ENCODE measurements at regions not wholly inside any gene's neighbourhood (a gene's known extent, or its start where the extent isn't known, plus 50 kb on each side); places are given as distances from the start of the nearest gene placed in this dataset.

- Histone ChIP-seq H3K27me3 (no peaks in the 10 kb centered on the region), H3K36me3 (no peaks in the 10 kb centered on the region), H3K4me3 (ENCODE audit: low read depth, low read length) (no peak overlapping the region), H3K9me3 (no peaks in the 10 kb centered on the region; the same call in 1 of the 2 replicates), H3K4me1 (no peaks in the 10 kb centered on the region)
- TF ChIP-seq, protein P1, sequence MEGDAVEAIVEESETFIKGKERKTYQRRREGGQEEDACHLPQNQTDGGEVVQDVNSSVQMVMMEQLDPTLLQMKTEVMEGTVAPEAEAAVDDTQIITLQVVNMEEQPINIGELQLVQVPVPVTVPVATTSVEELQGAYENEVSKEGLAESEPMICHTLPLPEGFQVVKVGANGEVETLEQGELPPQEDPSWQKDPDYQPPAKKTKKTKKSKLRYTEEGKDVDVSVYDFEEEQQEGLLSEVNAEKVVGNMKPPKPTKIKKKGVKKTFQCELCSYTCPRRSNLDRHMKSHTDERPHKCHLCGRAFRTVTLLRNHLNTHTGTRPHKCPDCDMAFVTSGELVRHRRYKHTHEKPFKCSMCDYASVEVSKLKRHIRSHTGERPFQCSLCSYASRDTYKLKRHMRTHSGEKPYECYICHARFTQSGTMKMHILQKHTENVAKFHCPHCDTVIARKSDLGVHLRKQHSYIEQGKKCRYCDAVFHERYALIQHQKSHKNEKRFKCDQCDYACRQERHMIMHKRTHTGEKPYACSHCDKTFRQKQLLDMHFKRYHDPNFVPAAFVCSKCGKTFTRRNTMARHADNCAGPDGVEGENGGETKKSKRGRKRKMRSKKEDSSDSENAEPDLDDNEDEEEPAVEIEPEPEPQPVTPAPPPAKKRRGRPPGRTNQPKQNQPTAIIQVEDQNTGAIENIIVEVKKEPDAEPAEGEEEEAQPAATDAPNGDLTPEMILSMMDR (IDR thresholded peaks at IDR 0.05; ENCODE audit: low read depth, low read length): no peak
- DNase-seq: no peak
Measured at GRCh38 chr21:16789636-16790035, 723.2 kb upstream of the CXADR start.

DNA sequence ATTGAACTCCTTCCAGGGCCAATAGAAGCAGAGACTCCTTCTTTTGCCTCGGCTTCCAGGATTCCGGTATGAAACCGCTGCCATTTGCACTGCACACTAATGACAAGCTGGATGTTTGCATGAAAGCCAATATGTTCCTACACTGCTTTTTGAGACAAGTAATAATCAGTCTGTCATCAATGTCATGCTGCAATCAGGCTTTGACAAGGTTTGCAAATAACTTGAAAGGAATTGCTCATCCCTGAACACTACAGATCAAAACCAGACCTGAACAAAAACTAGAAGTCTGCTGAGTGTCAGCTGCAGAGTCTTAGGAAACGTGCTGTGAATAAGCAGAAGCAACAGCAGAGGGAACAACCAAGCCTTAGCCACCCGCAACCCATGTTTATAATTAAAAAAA, 720.7 kb upstream of the CXADR start:
- DNase-seq: no peak
- H3K36me3 ChIP-seq: no peaks in the 10 kb centered on the region
- H3K4me1 ChIP-seq: 0 out of 2 replicates have a peak, but pooled peaks cover 3% of the 10 kb centered on the region
- no peaks in the 10 kb centered on the region; the same call in 1 of the 2 replicates for H3K9me3 ChIP-seq
- TF ChIP-seq, protein P1 (IDR thresholded peaks at IDR 0.05; ENCODE audit: low read depth, low read length): no peak
- no peak overlapping the region for H3K4me3 ChIP-seq (ENCODE audit: low read depth, low read length)
- no peaks in the 10 kb centered on the region for H3K27me3 ChIP-seq

GRCh38 chr21:16794950-16795349, 717.9 kb upstream of the CXADR start:
- Histone ChIP-seq H3K9me3 (no peaks in the 10 kb centered on the region; the same call in 1 of the 2 replicates), H3K4me3 (ENCODE audit: low read depth, low read length) (no peak overlapping the region), H3K4me1 (0 out of 2 replicates have a peak, but pooled peaks cover 6% of the 10 kb centered on the region), H3K36me3 (no peaks in the 10 kb centered on the region), H3K27me3 (no peaks in the 10 kb centered on the region)
- DNase-seq: no peak
- TF ChIP-seq, protein P1 (IDR thresholded peaks at IDR 0.05; ENCODE audit: low read depth, low read length): no peak

DNA sequence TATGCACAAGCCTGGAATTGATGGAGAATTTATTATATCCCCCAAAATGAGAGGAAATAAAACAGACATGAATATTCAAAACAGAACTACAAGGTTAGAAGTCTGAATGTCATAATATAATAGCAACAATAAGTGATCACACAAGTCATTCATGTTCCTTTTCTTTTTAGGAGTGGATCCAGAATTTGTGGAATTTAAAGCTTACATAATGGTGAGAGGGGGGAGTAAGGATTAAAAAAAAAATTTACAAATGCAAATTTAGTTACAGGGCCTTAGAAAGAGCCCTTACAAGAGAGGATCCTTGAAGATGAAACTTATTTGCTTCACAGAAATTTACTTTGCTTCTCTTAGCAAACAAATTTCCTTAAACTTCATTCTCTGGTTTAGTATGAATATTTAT, 716.1 kb upstream of the CXADR start:
- H3K27me3 ChIP-seq: no peaks in the 10 kb centered on the region
- TF ChIP-seq, protein P1 (IDR thresholded peaks at IDR 0.05; ENCODE audit: low read depth, low read length): no peak
- 0 out of 2 replicates have a peak, but pooled peaks cover 6% of the 10 kb centered on the region for H3K4me1 ChIP-seq
- no peaks in the 10 kb centered on the region for H3K36me3 ChIP-seq
- no peaks in the 10 kb centered on the region; the same call in 1 of the 2 replicates for H3K9me3 ChIP-seq
- no peak for DNase-seq
- no peak overlapping the region for H3K4me3 ChIP-seq (ENCODE audit: low read depth, low read length)

DNA sequence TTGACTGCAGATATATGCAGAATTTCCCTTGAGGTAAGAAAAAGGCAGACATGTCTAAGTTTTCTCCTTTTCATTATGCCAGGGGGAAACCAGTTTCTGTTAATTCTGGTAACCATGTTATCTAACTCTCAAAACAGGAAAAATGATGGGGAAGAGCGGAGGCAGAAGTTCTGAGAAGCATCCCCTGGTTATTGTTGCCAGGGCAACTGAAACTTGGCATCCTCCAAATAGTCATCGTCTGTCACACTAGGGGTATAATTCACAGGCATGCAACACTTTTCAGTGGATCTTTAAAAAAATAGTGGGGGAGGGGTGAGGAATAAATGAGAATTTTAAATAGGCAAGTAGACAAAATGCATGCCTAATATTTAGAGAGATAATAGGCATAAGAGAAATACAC, 715.3 kb upstream of the CXADR start:
- Histone ChIP-seq H3K4me1 (0 out of 2 replicates have a peak, but pooled peaks cover 6% of the 10 kb centered on the region), H3K4me3 (ENCODE audit: low read depth, low read length) (no peak overlapping the region), H3K36me3 (no peaks in the 10 kb centered on the region), H3K9me3 (no peaks in the 10 kb centered on the region), H3K27me3 (no peaks in the 10 kb centered on the region)
- TF ChIP-seq, protein P1 (IDR thresholded peaks at IDR 0.05; ENCODE audit: low read depth, low read length): no peak
- no peak for DNase-seq

GRCh38 chr21:16797966-16798365, 714.9 kb upstream of the CXADR start:
- Histone ChIP-seq H3K9me3 (no peaks in the 10 kb centered on the region), H3K27me3 (no peaks in the 10 kb centered on the region), H3K36me3 (no peaks in the 10 kb centered on the region), H3K4me1 (0 out of 2 replicates have a peak, but pooled peaks cover 6% of the 10 kb centered on the region), H3K4me3 (ENCODE audit: low read depth, low read length) (no peak overlapping the region)
- TF ChIP-seq, protein P1 (IDR thresholded peaks at IDR 0.05; ENCODE audit: low read depth, low read length): no peak
- no peak for DNase-seq
